GM18498 (cell line): ENCODE measurements at regions not wholly inside any gene's neighbourhood (a gene's known extent, or its start where the extent isn't known, plus 50 kb on each side); places are given as distances from the start of the nearest gene placed in this dataset.

Experiments used
- ATAC-seq: cut with Tn5 transposase; IDR thresholded peaks from one replicate; pipeline ENCODE4 v1.9.1; 2021; ENCODE audit warnings: mild to moderate bottlenecking, moderate library complexity; ENCODE audit not compliant: unreplicated experiment

- ATAC-seq = no peak
Measured at GRCh38 chr22:49366437-49366836, 461.2 kb downstream of the BRD1 start.

- ATAC-seq = no peak
Measured at GRCh38 chr22:49365910-49366309, 461.8 kb downstream of the BRD1 start.

- no peak for ATAC-seq
Measured at GRCh38 chr22:49365191-49365837, 462.4 kb downstream of the BRD1 start.

GRCh38 chr22:49364398-49364797 is 463.3 kb downstream of the BRD1 start:
- no peak for ATAC-seq

- no peak for ATAC-seq
Measured at GRCh38 chr22:49363526-49364230, 464.0 kb downstream of the BRD1 start.

- no peak for ATAC-seq
Measured at GRCh38 chr22:49362211-49362839, 465.3 kb downstream of the BRD1 start.

GRCh38 chr22:49361164-49361563 is 466.5 kb downstream of the BRD1 start:
- ATAC-seq = no peak

- no peak for ATAC-seq
Measured at GRCh38 chr22:49360746-49361145, 466.9 kb downstream of the BRD1 start.

- ATAC-seq = no peak
Measured at GRCh38 chr22:49359076-49359475, 468.6 kb downstream of the BRD1 start.

- ATAC-seq = no peak
Measured at GRCh38 chr22:49357661-49358440, 469.8 kb downstream of the BRD1 start.

GRCh38 chr22:49356428-49356827 is 471.2 kb downstream of the BRD1 start:
- no peak for ATAC-seq

- no peak for ATAC-seq
Measured at GRCh38 chr22:49355211-49355920, 472.3 kb downstream of the BRD1 start.

GRCh38 chr22:49354516-49355210 is 473.0 kb downstream of the BRD1 start:
- no peak for ATAC-seq

GRCh38 chr22:49353235-49353634 is 474.4 kb downstream of the BRD1 start:
- ATAC-seq = no peak

GRCh38 chr22:49352361-49353169 is 475.1 kb downstream of the BRD1 start:
- ATAC-seq = no peak

GRCh38 chr22:49351761-49352227 is 475.9 kb downstream of the BRD1 start:
- ATAC-seq = no peak

GRCh38 chr22:49350441-49351121 is 477.1 kb downstream of the BRD1 start:
- ATAC-seq = no peak

- no peak for ATAC-seq
Measured at GRCh38 chr22:49349841-49350381, 477.8 kb downstream of the BRD1 start.
